GM21447 (cell line): ENCODE measurements at regions not wholly inside any gene's neighbourhood (a gene's known extent, or its start where the extent isn't known, plus 50 kb on each side); places are given as distances from the start of the nearest gene placed in this dataset.
"Not testable (repeated sequence)": the region's sequence is repeated elsewhere in the genome, so short reads cannot be mapped to it uniquely, and the experiment has no call there.

ENCODE experiments used
- ATAC-seq: cut with Tn5 transposase; IDR thresholded peaks from one replicate; pipeline ENCODE4 v1.9.1; 2021; ENCODE audit not compliant: unreplicated experiment

DNA sequence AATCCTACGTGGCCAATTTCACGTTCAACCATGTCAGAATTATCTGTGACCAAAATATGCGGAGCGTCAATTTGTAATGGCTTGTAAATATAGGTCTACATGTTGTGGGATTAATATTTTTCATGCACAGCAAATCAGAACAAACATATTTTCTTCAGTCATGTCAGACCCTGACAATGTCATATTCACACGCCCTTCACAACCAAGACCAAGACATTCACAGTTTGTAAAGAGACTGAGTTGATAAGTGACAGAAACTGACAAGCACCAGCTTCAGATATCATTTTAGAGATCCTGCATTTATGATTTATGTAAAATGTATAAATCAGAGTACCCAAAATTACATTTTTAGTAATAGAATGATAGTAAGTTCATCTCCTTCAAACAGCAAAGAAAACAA, 57.3 kb upstream of the NOVA1 start:
- no peak for ATAC-seq

DNA sequence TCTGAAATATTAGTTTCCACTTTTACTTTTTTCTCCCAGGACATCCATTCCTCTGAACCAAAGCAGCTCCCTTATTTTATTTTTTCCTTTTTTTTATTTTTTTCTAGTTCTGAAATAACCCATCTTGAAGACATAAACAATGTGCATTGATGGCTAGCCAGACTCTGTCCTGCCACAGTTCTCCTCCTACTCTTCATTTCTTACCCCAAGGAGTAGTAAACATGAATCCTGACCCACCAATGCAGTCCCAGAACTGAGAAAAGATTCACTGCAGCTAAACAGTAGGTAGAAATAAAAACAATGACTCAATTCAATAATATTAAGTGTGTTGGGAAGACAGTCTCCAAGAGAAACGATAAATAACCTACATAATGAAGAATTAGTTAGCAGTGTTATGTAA, 65.7 kb upstream of the NOVA1 start:
- ATAC-seq: no peak

GRCh38 chr14:26678732-26679420, 81.0 kb upstream of the NOVA1 start:
- not testable (repeated sequence) for ATAC-seq

DNA sequence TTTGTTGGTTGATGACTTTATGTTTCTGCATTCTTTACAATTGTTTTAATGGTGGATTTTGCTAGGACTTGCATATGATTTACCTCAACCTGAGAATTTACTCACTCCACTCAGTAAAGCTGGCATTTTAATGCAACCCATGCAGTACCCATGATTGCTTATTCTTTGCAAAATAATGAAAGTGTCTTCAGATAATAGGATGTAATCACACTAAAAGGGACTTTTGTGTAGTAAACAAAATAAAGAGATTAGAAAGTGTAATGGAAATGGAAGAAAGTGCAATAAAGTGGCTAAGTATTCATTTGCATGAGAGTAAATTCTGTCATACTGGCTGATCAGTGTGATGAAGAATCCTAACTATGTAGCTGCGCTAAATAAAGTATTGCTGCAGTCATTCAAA, 87.6 kb upstream of the NOVA1 start:
- ATAC-seq: no peak

GRCh38 chr14:26687301-26687837, 89.5 kb upstream of the NOVA1 start:
- no peak for ATAC-seq

DNA sequence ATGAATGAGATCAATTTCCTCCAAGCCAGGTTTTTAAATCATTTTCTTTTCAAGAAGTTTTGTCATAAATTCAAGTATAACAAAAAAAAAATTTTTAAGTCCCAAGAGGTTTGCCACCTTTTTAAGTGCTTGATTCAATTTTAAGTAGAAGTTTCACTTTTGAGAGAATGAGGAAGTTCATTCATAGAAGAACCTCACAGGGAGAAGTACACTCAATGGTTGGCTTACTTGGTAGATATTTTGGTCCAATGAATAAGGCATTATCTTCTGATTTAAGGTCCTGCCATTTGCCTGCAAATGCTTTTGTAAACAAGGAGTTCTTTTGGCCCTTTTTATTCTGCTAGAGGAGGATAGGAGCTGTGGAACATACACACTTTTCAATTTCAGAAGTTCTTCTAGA, 96.7 kb upstream of the NOVA1 start:
- no peak for ATAC-seq

GRCh38 chr14:26702721-26703230, 104.9 kb upstream of the NOVA1 start:
- no peak for ATAC-seq

DNA sequence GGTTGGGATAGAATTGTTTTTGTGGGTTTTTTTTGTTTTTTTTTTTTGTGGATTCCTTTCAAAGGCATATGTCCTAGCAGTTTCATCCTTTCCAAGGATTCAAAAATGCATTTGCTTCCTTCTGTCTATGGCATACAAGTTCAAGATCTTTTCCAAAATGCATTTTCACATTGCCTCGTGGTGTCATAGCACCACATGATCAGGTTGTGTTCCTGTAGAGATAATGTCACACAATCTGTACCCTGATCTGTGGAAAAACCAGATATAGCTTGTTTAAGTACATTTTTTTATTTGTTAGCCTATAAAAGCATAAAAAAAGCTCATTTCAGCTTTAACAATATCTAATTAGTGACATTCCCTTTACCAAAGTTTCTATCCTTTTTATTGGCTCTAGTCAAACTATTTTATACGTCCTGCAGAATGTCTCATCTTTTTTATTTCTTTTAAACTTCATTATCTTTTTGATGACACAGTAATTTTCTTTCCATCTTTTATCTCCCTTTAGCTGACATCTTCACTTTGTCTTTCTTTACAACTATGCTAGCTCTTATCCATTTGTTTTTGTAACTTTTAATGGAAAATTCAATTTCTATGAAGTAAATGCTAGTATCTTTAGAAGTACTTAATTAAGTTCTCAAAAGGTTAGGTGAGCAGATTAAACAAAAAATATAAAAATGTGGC, 106.0 kb upstream of the NOVA1 start:
- no peak for ATAC-seq

- ATAC-seq: no peak
Observed at GRCh38 chr14:26707234-26707633, 109.4 kb upstream of the NOVA1 start.

DNA sequence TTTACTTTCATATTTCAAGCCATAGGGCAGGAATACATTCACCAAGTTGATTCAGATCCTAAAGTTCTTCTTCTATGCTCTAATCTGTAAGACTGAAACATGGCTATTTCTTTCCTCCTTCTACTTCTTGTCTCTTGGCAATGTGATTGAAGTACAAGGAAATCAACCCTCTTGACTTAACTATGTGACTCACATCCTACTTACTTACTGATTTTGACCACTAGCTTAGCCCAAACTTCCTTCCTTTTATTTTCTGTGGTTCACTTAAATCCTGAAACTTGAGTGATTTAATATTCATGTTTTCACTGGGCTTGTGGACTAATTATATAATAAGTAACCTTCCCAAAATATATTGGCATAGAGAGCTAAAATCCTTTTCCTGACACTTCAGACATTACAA, 111.2 kb upstream of the NOVA1 start:
- ATAC-seq: no peak

GRCh38 chr14:26719514-26719913, 121.7 kb upstream of the NOVA1 start:
- ATAC-seq: no peak

- no peak for ATAC-seq
Observed at GRCh38 chr14:26722258-26722657, 124.4 kb upstream of the NOVA1 start.

GRCh38 chr14:26729851-26730250, 132.0 kb upstream of the NOVA1 start:
- no peak for ATAC-seq

DNA sequence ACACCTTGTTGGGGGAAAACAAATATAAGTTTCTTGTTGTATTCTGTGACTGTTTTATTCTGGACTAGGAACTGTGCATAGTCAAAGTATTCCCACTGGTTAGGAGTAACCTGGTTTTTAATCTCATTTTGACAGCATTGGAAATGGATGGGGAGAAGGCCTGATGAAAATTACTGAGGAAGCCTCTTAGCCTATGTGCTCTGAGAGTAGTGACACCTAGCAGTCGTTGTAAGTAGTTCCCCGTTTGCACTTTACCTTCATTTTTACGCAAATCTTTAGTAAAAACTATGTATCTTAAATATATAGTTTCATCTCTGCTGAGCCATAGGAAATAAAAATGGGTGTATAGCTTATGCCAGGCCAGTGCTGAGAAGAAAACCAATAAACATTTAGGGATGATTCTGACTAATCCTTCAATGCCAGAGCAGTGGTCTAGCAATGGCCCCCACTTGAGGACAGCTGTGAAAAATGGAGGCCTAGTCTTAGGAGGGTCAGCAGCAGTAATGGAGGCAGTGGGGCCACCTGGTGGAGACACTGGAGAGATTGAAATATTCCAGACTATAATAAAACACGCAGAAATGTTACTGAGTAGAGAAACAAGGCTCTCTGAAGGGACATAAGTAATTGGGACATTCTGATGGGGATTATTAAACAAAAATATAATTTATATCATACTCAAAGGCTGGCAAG, 133.2 kb upstream of the NOVA1 start:
- no peak for ATAC-seq

DNA sequence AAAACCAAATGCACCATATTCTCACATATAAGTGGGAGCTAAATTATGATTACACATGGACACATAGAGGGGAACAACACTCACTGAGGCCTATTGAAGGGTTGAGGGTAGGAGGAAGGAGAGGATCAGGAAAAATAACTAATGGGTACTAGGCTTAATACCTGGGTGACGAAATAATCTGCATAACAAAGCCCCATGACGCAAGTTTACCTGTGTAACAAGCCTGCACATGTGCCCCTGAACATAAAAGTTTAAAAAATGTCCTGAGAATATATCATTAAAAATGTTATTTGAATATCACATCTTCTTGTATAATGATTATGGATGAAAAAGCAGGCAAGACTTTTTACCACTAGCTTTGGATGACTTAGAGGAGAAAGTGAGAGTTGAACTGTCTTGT, 138.0 kb upstream of the NOVA1 start:
- no peak for ATAC-seq

DNA sequence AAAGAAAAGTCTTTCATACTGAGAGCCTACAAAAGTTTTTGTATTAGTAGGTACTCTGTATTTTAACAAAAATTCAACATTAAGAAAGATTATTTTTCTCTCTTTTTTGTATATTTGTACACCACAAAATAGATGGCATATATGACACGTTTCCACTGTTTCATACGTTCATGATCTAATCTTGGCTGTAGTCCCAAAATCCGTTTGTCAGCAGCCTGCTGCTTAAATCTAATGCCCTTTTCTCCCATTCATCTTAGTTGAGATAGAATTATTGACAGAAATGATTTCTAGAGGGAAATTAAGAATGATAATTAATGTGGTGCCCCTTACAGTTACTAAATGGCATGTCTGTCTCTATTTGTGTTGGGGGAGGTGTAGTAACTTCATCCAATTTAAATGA, 140.7 kb upstream of the NOVA1 start:
- no peak for ATAC-seq

GRCh38 chr14:26741711-26742212, 143.9 kb upstream of the NOVA1 start:
- no peak for ATAC-seq

DNA sequence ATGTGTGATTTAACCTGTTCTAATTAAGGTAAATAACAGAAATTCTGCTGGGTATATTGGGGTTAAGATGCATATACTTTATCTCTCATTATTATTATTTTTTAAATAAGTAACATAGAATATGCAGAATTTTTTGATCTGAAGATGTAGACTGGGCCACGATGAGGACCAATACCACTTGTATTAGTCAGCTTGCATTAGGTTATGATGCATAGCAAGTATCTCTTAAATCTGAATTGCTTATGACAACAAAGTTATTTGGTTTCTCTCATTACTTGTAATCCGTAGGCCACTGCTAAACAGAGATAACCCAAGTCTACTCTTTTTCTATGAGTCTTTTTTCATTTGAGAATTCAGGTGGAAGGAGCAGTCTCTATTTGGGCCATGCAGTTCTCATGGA, 145.5 kb upstream of the NOVA1 start:
- ATAC-seq: no peak

DNA sequence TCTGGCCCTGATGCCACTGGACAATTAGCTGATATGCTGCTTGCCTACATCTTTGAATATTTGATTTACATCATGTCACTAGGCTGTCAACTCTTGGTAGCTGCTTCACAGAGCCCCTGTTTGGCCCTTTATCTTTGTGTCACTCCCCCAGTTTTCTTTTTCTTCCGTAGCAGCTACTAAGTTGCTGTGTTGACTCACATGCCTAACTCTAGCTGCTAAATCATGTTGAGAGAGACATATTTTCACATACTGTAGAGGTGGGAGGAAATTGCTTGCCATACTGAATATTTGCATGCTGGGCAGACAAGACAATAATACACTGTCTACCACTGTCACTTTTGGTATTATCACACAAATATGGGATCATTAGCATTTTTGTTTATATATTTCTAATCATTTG, 147.1 kb upstream of the NOVA1 start:
- no peak for ATAC-seq

DNA sequence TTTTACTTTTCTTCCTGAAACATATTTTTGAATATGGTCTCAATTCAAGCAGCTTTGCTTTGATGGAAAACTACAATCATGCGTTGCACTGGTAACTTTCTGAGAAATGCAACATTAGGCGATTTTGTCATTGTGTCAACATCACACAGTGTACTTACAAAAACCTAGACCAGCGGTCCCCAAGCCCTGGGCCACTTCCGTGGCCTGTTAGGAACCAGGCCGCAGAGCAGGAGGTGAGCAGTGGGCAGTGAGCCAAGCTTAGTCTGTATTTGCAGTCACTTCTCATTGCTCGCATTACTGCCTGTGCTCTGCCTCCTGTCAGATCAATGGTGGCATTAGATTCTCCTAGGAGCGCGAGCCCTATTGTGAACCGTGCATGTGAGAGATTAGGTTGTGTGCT, 163.7 kb upstream of the NOVA1 start:
- ATAC-seq: no peak

GRCh38 chr14:26765301-26765700, 167.5 kb upstream of the NOVA1 start:
- ATAC-seq: no peak
